C4-2B (cell line): ENCODE measurements at regions not wholly inside any gene's neighbourhood (a gene's known extent, or its start where the extent isn't known, plus 50 kb on each side); places are given as distances from the start of the nearest gene placed in this dataset.

Source experiments
- CTCF ChIP-seq: fragments of 450-650 bp; conservative IDR thresholded peaks from 2 replicates; pipeline ENCODE4 v1.5.1; 2017; ENCODE audit warnings: mild to moderate bottlenecking
- ZFX ChIP-seq: fragments of 450-650 bp; IDR thresholded peaks from 2 replicates; pipeline ENCODE4 v1.6.1; 2017

GRCh38 chr11:70505761-70506657 is 107.7 kb downstream of the CTTN start:
- TF ChIP-seq CTCF, result no peak
- TF ChIP-seq ZFX, result no peak
